GM23338 (cell line): ENCODE measurements at regions not wholly inside any gene's neighbourhood (a gene's known extent, or its start where the extent isn't known, plus 50 kb on each side); places are given as distances from the start of the nearest gene placed in this dataset.

Experiments used
- CREB1 ChIP-seq: fragments of 250-450 bp; sonication (Bioruptor Pico); IDR thresholded peaks from 2 replicates; pipeline ENCODE4 v1.5.0; 2020; ENCODE audit warnings: low read depth, mild to moderate bottlenecking, moderate library complexity
- CTCF ChIP-seq, 2 experiments: fragments of 200-600 bp in 1 of 2; sonication (generic) in 1 of 2; conservative IDR thresholded peaks; 2 replicates each; pipeline versions ENCODE4 v1.5.1 to v1.6.1; 2016 to 2017; ENCODE audit warnings: antibody characterized with exemption in 2 of 2, low read depth in 2 of 2, mild to moderate bottlenecking in 2 of 2, moderate library complexity in 1 of 2
- ETS1 ChIP-seq: IDR thresholded peaks from 2 replicates; pipeline ENCODE4 v1.6.1; 2016; ENCODE audit warnings: antibody characterized with exemption
- EZH2 ChIP-seq: fragments of 200-600 bp; sonication (generic); IDR thresholded peaks from one replicate; pipeline ENCODE4 v1.8.0; 2017; ENCODE audit warnings: antibody characterized with exemption, mild to moderate bottlenecking, low read depth; ENCODE audit not compliant: unreplicated experiment
- EZH2phosphoT487 ChIP-seq: fragments of 200-600 bp; sonication (generic); IDR thresholded peaks from one replicate; pipeline ENCODE4 v1.8.1; 2018; ENCODE audit warnings: antibody characterized with exemption; ENCODE audit not compliant: unreplicated experiment
- JUNB ChIP-seq: IDR thresholded peaks from one replicate; pipeline ENCODE4 v1.6.1; 2016; ENCODE audit warnings: antibody characterized with exemption; ENCODE audit not compliant: unreplicated experiment
- POLR2AphosphoS5 ChIP-seq: IDR thresholded peaks from 2 replicates; pipeline ENCODE4 v1.6.1; 2016; ENCODE audit warnings: antibody characterized with exemption, low read depth
- REST ChIP-seq: IDR thresholded peaks from one replicate; pipeline ENCODE4 v1.6.1; 2018; ENCODE audit warnings: antibody characterized with exemption; ENCODE audit not compliant: unreplicated experiment
- STAT1 ChIP-seq: IDR thresholded peaks from one replicate; pipeline ENCODE4 v1.6.1; 2016; ENCODE audit warnings: antibody characterized with exemption; ENCODE audit not compliant: unreplicated experiment
- ZNF114 ChIP-seq: fragments of 250-450 bp; sonication (Bioruptor Pico); IDR thresholded peaks from 2 replicates; pipeline ENCODE4 v1.5.0; 2020; ENCODE audit warnings: mild to moderate bottlenecking, moderate library complexity
- ZNF331 ChIP-seq: fragments of 250-450 bp; sonication (Bioruptor Pico); IDR thresholded peaks from 2 replicates; pipeline ENCODE4 v1.5.0; 2020; ENCODE audit warnings: low read depth, mild to moderate bottlenecking, moderate library complexity

GRCh38 chr10:33533612-33534011 is 199.1 kb upstream of the NRP1 start:
- TF ChIP-seq CREB1 (CRISPR knock-in tag) (no peak), CTCF (conservative IDR thresholded peaks at IDR 0.05; ENCODE audit: low read depth in 2 of 2) (no peak), EZH2 (no peak), EZH2phosphoT487 (no peak), REST (no peak), POLR2AphosphoS5 (no peak), ETS1 (no peak), ZNF114 (CRISPR knock-in tag) (no peak), ZNF331 (no peak), STAT1 (no peak), JUNB (no peak)
